ENCODE measurements at regions not wholly inside any gene's neighbourhood (a gene's known extent, or its start where the extent isn't known, plus 50 kb on each side); places are given as distances from the start of the nearest gene placed in this dataset. TPM values are rescaled to one million over a fixed set of nuclear protein-coding genes. Genes with fewer than 3 reads are reported as not detected.

Small RNAs in the stretch of these regions (microRNA-seq; reads per million reads assigned to microRNA genes)
- not detected for gene MIR4776-1
- gene MIR4776-2 = not detected

Small RNAs in the stretch of these regions (small RNA-seq; reads per million reads assigned to genes)
- not detected for gene MIR4776-1

All from GM12878 (cell line).